Parathyroid adenoma (tissue), 2 donors: ENCODE measurements at regions not wholly inside any gene's neighbourhood (a gene's known extent, or its start where the extent isn't known, plus 50 kb on each side); places are given as distances from the start of the nearest gene placed in this dataset.

ENCODE experiments used
- H2AFZ ChIP-seq: fragments of 300-600 bp; sonication (generic); one replicate; pipeline ENCODE4 v1.7.0; 2017; ENCODE audit warnings: antibody characterized with exemption, mild to moderate bottlenecking
- H3K27ac ChIP-seq: fragments of 300-600 bp; sonication (generic); one replicate; pipeline ENCODE4 v1.7.0; 2017
- H3K27me3 ChIP-seq: fragments of 300-600 bp; sonication (generic); one replicate; pipeline ENCODE4 v1.7.0; 2017; ENCODE audit warnings: low read length; ENCODE audit not compliant: control insufficient read depth, insufficient read depth
- H3K36me3 ChIP-seq: fragments of 300-600 bp; sonication (generic); one replicate; pipeline ENCODE4 v1.7.0; 2017; ENCODE audit warnings: low read length; ENCODE audit not compliant: control insufficient read depth, insufficient read depth
- H3K4me1 ChIP-seq: fragments of 300-600 bp; sonication (generic); one replicate; pipeline ENCODE4 v1.7.0; 2017; ENCODE audit warnings: control low read depth
- H3K4me2 ChIP-seq: fragments of 300-600 bp; sonication (generic); one replicate; pipeline ENCODE4 v1.7.0; 2017; ENCODE audit warnings: low read length
- H3K4me3 ChIP-seq: fragments of 300-600 bp; sonication (generic); one replicate; pipeline ENCODE4 v1.7.0; 2017; ENCODE audit warnings: low read depth, low read length
- H3K79me2 ChIP-seq: fragments of 300-600 bp; sonication (generic); one replicate; pipeline ENCODE4 v1.7.0; 2017; ENCODE audit warnings: control low read depth
- H3K9ac ChIP-seq: fragments of 300-600 bp; sonication (generic); one replicate; pipeline ENCODE4 v1.7.0; 2017; ENCODE audit warnings: mild to moderate bottlenecking
- H3K9me3 ChIP-seq: fragments of 300-600 bp; sonication (generic); one replicate; pipeline ENCODE4 v1.7.0; 2017; ENCODE audit warnings: low read length; ENCODE audit not compliant: control insufficient read depth
- CTCF ChIP-seq: fragments of 300-600 bp; sonication (generic); IDR thresholded peaks from one replicate; pipeline ENCODE4 v1.7.0; 2017; ENCODE audit warnings: antibody characterized with exemption, mild to moderate bottlenecking
- donor health status: primary hyperparathyroidism.

- Histone ChIP-seq H3K4me3 (no peak overlapping the region), H3K4me2 (no peak overlapping the region), H3K4me1 (no peaks in the 10 kb centered on the region), H3K79me2 (no peaks in the 10 kb centered on the region), H3K27me3 (no peaks in the 10 kb centered on the region), H3K9me3 (no peaks in the 10 kb centered on the region), H3K27ac (no peak overlapping the region), H3K36me3 (no peaks in the 10 kb centered on the region), H3K9ac (no peak overlapping the region), H2AFZ (no peak overlapping the region)
- no peak for TF ChIP-seq CTCF
These were observed 234.1 kb downstream of the AUH start for GRCh38 chr9:91127653-91128052.

DNA sequence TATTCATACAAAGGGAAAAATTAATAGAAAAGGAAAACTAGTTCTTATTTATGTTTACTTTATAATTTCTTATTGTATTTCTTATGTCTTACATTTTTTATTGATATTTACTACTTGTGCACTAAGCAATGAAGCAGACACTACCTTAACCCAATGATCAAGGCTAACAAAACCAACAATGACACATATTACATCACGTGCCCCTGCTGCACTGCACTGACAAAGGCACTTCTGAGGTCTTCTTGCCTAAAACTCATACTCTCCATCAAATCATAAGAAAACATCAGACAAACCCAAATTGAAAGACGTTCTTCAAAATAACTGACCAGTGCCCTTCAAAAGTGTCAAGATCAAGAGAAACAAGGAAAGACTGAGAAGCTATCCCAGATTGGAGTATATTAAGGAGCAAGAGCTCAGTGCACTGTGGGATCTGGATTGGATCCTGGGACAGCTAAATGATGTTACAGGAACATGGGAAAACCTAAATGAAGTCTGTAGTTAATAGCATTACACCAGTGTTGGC lies 230.9 kb downstream of the AUH start:
- no peak overlapping the region for H3K27ac ChIP-seq
- H2AFZ ChIP-seq = no peak overlapping the region
- H3K9me3 ChIP-seq = no peaks in the 10 kb centered on the region
- no peaks in the 10 kb centered on the region for H3K27me3 ChIP-seq
- H3K4me1 ChIP-seq = no peaks in the 10 kb centered on the region
- H3K79me2 ChIP-seq = no peaks in the 10 kb centered on the region
- H3K4me2 ChIP-seq = no peak overlapping the region
- H3K9ac ChIP-seq = no peak overlapping the region
- H3K4me3 ChIP-seq = no peak overlapping the region
- no peak for TF ChIP-seq CTCF
- no peaks in the 10 kb centered on the region for H3K36me3 ChIP-seq

- no peak for TF ChIP-seq CTCF
- H3K4me3 ChIP-seq = no peak overlapping the region
- H2AFZ ChIP-seq = no peak overlapping the region
- H3K36me3 ChIP-seq = no peaks in the 10 kb centered on the region
- no peaks in the 10 kb centered on the region for H3K27me3 ChIP-seq
- no peaks in the 10 kb centered on the region for H3K9me3 ChIP-seq
- H3K79me2 ChIP-seq = no peaks in the 10 kb centered on the region
- H3K9ac ChIP-seq = no peak overlapping the region
- no peak overlapping the region for H3K4me2 ChIP-seq
- no peaks in the 10 kb centered on the region for H3K4me1 ChIP-seq
- H3K27ac ChIP-seq = no peak overlapping the region
These were observed 230.3 kb downstream of the AUH start for GRCh38 chr9:91131433-91131839.

- Histone ChIP-seq H3K9ac (no peak overlapping the region), H2AFZ (no peak overlapping the region), H3K9me3 (no peaks in the 10 kb centered on the region), H3K4me3 (no peak overlapping the region), H3K4me1 (no peaks in the 10 kb centered on the region), H3K36me3 (no peaks in the 10 kb centered on the region), H3K27ac (no peak overlapping the region), H3K27me3 (no peaks in the 10 kb centered on the region), H3K4me2 (no peak overlapping the region), H3K79me2 (no peaks in the 10 kb centered on the region)
- TF ChIP-seq CTCF = no peak
These were observed 229.1 kb downstream of the AUH start for GRCh38 chr9:91132576-91133073.

DNA sequence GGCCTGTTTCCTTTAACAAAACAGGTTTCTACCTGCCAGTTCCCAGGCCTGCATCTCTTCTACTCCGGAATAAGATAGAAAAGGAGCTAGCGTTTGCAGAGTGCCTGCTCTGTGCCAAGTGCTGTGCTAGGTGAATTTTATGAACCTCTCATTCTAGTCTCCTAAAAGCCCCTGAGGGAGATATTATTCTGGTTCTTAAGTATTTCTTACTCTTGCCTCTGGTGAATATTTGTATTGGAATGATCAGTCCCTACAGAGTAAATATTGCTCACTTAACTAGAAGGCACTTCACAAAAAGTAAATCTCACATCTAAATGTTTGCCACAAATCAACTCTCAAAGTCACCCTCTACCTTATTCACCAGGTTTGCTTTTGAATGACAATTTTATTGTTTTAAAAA lies 227.1 kb downstream of the AUH start:
- no peak for TF ChIP-seq CTCF
- Histone ChIP-seq H3K27ac (no peak overlapping the region), H2AFZ (no peak overlapping the region), H3K4me2 (no peak overlapping the region), H3K4me1 (no peaks in the 10 kb centered on the region), H3K27me3 (no peaks in the 10 kb centered on the region), H3K9ac (no peak overlapping the region), H3K9me3 (no peaks in the 10 kb centered on the region), H3K36me3 (no peaks in the 10 kb centered on the region), H3K4me3 (no peak overlapping the region), H3K79me2 (no peaks in the 10 kb centered on the region)
